Stimulated activated CD4-positive, alpha-beta T cell treated with anti-CD3 and anti-CD28 coated beads, Interleukin-12 subunit alpha, Interleukin-12 subunit beta, amount 100 ng/mL, for 4 hours (primary cell): ENCODE measurements at regions not wholly inside any gene's neighbourhood (a gene's known extent, or its start where the extent isn't known, plus 50 kb on each side); places are given as distances from the start of the nearest gene placed in this dataset.

Experiments
- DNase-seq: peaks from one replicate; pipeline ENCODE4 v3.0.0-alpha.2; 2020

GRCh38 chr11:119489087-119489486 is 66.1 kb upstream of the THY1 start:
- DNase-seq: no peak

- DNase-seq: no peak
These were observed 65.5 kb upstream of the THY1 start for GRCh38 chr11:119488256-119488995.

- no peak for DNase-seq
These were observed 63.8 kb upstream of the THY1 start for GRCh38 chr11:119486691-119487259.

- DNase-seq: no peak
These were observed 63.0 kb upstream of the THY1 start for GRCh38 chr11:119486016-119486415.

- DNase-seq: no peak
These were observed 62.0 kb upstream of the THY1 start for GRCh38 chr11:119484741-119485605.

GRCh38 chr11:119483881-119484371 is 61.0 kb upstream of the THY1 start:
- no peak for DNase-seq

- DNase-seq: no peak
These were observed 60.4 kb upstream of the THY1 start for GRCh38 chr11:119483341-119483880.

GRCh38 chr11:119482521-119483011 is 59.6 kb upstream of the THY1 start:
- no peak for DNase-seq

GRCh38 chr11:119481667-119482400 is 58.9 kb upstream of the THY1 start:
- no peak for DNase-seq

GRCh38 chr11:119481021-119481666 is 58.2 kb upstream of the THY1 start:
- DNase-seq: peak; percentile 71

- no peak for DNase-seq
These were observed 57.5 kb upstream of the THY1 start for GRCh38 chr11:119480380-119481020.

GRCh38 chr11:119479685-119480275 is 56.8 kb upstream of the THY1 start:
- DNase-seq: no peak

- DNase-seq: no peak
These were observed 55.8 kb upstream of the THY1 start for GRCh38 chr11:119478711-119479285.

- DNase-seq: no peak
These were observed 53.8 kb upstream of the THY1 start for GRCh38 chr11:119476666-119477331.

GRCh38 chr11:119476038-119476437 is 53.1 kb upstream of the THY1 start:
- no peak for DNase-seq

GRCh38 chr11:119474682-119475596 is 52.0 kb upstream of the THY1 start:
- peak; percentile 42 for DNase-seq

- DNase-seq: no peak
These were observed 51.1 kb upstream of the THY1 start for GRCh38 chr11:119473901-119474681.

GRCh38 chr11:119473226-119473625 is 50.3 kb upstream of the THY1 start:
- no peak for DNase-seq
